Epithelial cell of esophagus (primary cell): ENCODE measurements at regions not wholly inside any gene's neighbourhood (a gene's known extent, or its start where the extent isn't known, plus 50 kb on each side); places are given as distances from the start of the nearest gene placed in this dataset.

Experiments used
- DNase-seq: peaks from one replicate; pipeline ENCODE4 v3.0.0; 2010; ENCODE audit warnings: low read depth
- H3K4me3 ChIP-seq: 2 replicates; pipeline ENCODE4 v1.5.1; 2011; ENCODE audit warnings: mild to moderate bottlenecking, low read length, control low read depth
- TF ChIP-seq, protein P1 (sequence below): IDR thresholded peaks from 2 replicates; pipeline ENCODE4 v1.5.1; 2011; ENCODE audit warnings: low read depth, mild to moderate bottlenecking, low read length, control low read depth, inconsistent platforms; ENCODE audit not compliant: insufficient read depth; ENCODE audit errors: missing control alignments

GRCh38 chr2:116718451-116718850 is 1096.0 kb upstream of the DDX18 start:
- DNase-seq: peak; percentile 67
- H3K4me3 ChIP-seq: no peak overlapping the region
- TF ChIP-seq, protein P1, sequence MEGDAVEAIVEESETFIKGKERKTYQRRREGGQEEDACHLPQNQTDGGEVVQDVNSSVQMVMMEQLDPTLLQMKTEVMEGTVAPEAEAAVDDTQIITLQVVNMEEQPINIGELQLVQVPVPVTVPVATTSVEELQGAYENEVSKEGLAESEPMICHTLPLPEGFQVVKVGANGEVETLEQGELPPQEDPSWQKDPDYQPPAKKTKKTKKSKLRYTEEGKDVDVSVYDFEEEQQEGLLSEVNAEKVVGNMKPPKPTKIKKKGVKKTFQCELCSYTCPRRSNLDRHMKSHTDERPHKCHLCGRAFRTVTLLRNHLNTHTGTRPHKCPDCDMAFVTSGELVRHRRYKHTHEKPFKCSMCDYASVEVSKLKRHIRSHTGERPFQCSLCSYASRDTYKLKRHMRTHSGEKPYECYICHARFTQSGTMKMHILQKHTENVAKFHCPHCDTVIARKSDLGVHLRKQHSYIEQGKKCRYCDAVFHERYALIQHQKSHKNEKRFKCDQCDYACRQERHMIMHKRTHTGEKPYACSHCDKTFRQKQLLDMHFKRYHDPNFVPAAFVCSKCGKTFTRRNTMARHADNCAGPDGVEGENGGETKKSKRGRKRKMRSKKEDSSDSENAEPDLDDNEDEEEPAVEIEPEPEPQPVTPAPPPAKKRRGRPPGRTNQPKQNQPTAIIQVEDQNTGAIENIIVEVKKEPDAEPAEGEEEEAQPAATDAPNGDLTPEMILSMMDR: no peak

GRCh38 chr2:116719836-116720235 is 1094.7 kb upstream of the DDX18 start:
- TF ChIP-seq, protein P1: no peak
- no peak overlapping the region for H3K4me3 ChIP-seq
- peak; percentile 90 for DNase-seq

- TF ChIP-seq, protein P1: no peak
- no peak overlapping the region for H3K4me3 ChIP-seq
- peak; percentile 73 for DNase-seq
Observed at GRCh38 chr2:116724550-116724949, 1089.9 kb upstream of the DDX18 start.

- no peak for DNase-seq
- TF ChIP-seq, protein P1: no peak
- H3K4me3 ChIP-seq: no peak overlapping the region
Observed at GRCh38 chr2:116732322-116732721, 1082.2 kb upstream of the DDX18 start.

DNA sequence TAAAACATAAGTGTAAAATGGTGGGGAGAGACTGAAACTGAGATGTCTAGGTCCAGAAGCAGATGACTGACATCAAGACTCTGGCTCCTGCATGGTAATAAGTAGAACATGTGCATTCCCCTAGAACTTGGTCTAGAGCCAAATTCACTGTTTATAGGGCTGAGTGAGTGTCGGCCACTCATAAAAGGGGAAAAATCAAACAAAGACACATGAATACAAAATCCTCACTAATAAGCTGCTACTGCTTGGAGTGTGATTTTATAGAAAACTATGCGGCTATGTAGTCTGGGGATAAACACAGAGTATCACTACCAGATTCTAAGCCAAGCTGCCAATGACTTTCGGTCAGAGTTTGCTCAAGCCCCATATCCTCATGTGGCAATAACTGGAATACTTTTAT is 1080.8 kb upstream of the DDX18 start:
- no peak overlapping the region for H3K4me3 ChIP-seq
- TF ChIP-seq, protein P1: no peak
- peak; percentile 4 for DNase-seq

- DNase-seq: no peak
- TF ChIP-seq, protein P1: no peak
- H3K4me3 ChIP-seq: no peak overlapping the region
Observed at GRCh38 chr2:116737951-116738350, 1076.5 kb upstream of the DDX18 start.

GRCh38 chr2:116747103-116747502 is 1067.4 kb upstream of the DDX18 start:
- peak; percentile 5 for DNase-seq
- TF ChIP-seq, protein P1: peak; percentile 39
- no peak overlapping the region for H3K4me3 ChIP-seq
